HG03457 (cell line): ENCODE measurements at regions not wholly inside any gene's neighbourhood (a gene's known extent, or its start where the extent isn't known, plus 50 kb on each side); places are given as distances from the start of the nearest gene placed in this dataset.
"Not testable (repeated sequence)": the region's sequence is repeated elsewhere in the genome, so short reads cannot be mapped to it uniquely, and the experiment has no call there.

Experiments used
- ATAC-seq: cut with Tn5 transposase; IDR thresholded peaks from one replicate; pipeline ENCODE4 v1.9.1; 2021; ENCODE audit warnings: moderate number of reproducible peaks; ENCODE audit not compliant: unreplicated experiment

DNA sequence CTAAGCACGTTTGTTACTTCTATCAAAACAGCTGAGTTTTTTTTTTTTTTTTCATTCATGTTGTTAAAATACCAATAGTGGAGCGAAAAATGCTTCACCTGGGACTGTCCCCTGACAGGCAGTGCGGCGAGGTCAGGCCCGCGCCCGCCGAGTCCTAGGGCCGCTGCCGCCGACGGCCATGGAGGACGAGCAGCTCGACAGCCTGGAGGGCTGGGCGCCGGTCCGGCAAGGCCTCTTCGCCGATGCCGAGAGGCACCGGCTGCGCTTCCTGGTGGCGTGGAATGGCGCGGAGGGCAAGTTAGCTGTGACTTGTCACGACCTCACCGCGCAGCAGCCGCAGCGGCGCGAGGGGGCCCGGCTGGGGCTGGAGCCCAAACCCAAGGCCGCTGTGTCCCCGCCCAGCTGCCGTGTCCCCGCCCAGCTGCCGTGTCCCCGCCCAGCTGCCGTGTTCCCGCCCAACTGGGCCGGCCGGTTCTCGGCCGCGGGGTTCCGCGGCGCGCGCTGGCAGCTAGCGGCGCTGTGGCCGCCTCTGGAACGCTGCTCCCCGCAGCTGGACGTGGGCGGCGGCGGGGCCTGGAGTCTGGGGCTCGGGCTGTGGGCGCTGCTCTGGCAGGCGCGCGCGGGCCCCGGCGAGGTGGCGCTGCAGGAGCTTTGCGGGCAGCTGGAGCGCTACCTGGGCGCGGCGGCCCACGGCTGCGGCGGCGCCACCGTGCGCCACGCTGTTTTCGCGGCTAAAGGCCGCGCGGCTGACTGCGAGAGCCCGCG is 56.7 kb upstream of the GOLGA8R start:
- ATAC-seq = peak; percentile 90

DNA sequence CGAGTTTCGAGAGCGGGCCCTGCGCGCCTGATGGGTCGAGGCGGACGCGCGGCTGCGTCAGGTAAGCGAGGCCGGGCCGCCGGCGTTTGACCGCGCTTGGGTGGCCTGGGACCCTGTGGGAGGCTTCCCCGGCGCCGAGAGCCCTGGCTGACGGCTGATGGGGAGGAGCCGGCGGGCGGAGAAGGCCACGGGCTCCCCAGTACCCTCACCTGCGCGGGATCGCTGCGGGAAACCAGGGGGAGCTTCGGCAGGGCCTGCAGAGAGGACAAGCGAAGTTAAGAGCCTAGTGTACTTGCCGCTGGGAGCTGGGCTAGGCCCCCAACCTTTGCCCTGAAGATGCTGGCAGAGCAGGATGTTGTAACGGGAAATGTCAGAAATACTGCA is 57.3 kb upstream of the GOLGA8R start:
- peak; percentile 4 for ATAC-seq

DNA sequence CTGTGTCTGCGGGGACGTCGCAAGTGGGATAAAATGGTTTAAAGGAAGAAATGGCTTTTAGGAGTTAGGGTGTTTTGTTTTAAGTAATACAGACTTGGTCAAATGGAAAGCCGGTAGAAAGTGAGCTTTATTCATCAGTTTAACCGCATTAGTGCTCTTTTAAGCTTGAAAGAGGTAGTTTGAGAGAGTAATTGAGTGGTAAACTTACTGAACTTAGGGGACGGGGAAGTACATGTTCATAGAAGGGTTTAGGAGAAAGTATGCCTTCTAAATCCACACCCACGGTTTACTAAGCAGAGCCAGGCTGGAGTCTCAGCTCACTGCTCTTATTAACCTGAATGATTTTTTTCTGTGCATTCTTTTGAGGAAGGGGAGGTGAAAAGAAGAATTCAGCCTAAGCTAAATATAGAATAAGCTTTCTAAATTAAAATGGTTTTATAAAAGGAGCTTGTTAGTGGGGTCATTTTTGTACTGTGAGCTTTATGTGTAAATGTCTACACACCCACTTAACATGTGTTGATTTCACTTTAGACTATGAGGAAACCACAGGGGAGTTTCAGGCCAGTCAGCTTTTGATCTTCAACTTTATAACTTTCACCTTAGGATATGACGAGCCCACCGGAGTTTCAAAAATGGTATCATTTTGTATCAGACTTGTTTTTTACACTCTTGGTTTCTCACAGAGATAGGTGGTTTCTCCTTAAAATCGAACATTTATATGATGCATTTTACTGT is 57.9 kb upstream of the GOLGA8R start:
- not testable (repeated sequence) for ATAC-seq

DNA sequence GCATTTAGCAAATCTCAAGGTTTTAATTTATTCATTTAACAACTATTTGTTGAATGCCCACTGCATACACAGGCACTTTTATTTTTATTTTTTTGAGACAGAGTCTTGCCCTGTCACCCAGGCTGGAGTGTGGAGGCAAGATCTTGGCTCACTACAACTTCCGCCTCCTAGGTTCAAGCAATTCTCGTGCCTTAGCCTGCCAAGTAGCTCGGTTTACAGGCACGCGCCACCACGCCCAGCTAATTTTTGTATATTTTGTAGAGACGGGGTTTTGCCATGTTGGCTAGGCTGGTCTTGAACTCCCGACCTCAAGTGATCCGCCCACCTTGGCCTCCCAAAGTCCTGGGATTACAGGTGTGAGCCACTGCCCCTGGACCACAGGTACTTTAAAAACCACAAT is 67.0 kb upstream of the GOLGA8Q start:
- ATAC-seq = not testable (repeated sequence)

DNA sequence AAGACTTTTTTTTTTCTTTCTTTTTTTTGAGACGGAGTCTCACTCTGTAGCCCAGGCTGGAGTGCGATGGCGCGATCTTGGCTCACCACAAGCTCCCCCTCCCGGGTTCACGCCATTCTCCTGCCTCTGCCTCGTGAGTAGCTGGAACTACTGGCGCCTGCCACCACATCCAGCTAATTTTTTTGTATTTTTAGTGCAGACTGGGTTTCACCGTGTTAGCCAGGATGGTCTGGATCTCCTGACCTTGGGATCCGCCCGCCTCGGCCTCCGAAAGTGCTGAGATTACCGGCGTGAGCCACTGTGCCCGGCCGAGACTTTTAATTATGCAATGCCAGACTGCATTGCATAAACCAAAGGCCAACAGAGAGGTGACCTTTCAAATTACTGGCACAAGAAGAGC is 62.6 kb upstream of the GOLGA8Q start:
- ATAC-seq = not testable (repeated sequence)

DNA sequence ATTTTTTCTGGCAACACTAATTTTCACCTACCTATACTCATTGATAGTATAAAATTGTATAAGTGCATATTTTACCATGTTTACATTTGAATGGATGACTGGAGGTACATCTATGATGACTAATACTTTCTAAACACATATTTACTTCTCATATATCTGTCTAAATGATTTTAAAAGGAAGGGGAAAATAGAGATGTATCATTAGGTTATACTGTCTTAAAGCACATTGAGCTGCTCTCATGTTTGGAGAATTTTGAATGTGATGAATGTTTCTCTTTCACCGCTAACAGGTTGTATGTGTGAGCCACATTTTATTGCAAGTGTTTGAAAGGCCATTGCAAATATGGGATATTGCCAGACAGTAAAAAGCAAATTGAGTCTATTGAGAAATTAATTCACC is 61.5 kb upstream of the GOLGA8Q start:
- not testable (repeated sequence) for ATAC-seq

DNA sequence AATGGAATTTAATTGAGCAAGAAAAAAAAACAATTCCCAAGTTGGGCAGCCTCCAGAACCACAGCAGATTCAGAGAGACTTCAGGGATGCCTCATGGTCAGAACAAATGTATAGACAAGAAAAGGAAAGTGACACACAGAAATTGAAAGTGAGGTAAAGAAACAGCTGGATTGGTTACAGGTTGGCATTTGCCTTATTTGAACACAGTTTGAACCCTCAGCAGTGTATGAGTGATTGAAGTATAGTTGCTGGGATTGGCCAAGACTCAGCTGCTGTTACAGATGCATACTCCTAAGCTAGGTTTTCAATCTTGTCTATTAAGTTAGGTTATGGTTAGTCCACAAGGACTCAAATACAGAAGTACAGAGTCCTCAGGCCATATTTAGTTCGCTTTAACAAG is 57.9 kb upstream of the GOLGA8Q start:
- ATAC-seq = not testable (repeated sequence)

DNA sequence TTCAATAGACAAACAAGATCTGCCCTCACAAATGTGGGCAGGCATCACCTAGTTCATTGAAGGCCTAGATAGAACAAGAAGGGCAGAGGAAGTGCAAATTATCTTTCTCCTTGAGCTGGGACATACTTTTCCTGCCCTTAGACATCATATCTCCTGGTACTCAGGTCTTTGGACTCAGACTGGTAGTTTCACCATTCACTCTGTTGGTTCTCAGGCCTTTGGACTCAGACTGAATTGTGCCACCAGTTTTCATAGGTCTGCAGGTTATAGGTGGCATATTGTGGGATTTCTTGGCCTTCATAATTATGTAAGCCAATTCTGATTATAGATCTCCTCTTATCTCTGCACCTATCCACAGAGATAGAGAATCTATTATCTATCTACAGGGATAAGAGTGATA is 54.6 kb upstream of the GOLGA8Q start:
- not testable (repeated sequence) for ATAC-seq

DNA sequence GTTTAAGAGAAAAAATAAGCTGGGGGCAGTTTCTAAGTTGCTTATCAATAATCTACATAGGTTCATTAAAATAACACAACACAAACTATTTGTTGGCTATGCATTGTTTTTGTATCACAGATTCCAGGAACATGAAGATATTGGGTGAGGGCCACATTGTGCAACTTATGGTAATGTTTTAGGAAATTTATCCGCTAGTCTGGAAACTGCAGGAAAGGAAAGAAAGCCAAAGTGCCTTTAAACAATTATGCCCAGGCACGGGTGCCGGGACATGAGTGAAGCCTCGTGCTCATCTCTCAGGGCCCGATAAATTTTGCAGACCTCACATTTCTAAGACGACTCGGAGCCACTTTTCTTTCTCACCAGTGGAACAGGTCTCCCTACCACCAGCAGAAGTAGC is 52.6 kb upstream of the GOLGA8Q start:
- not testable (repeated sequence) for ATAC-seq

DNA sequence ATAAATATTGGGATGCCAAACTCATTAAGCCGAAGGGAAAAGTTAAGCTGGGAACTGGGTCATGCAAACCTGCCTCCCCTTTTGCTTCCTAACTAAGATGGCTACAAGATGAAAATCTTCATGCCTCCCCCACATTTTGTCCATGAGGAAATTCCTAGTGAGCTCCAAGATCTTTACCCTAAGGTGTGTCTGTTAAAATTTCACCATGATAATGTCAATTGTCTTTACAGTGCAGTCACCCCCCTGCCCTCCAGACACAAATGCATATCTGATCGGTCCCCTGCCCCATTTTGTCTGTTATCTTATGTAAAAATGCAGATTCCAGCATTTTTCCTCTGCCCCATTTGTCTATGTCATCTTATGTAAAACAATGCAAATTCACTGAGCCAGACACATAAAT is 51.3 kb upstream of the GOLGA8Q start:
- ATAC-seq = not testable (repeated sequence)
